SHP77 (cell line): ENCODE measurements at regions not wholly inside any gene's neighbourhood (a gene's known extent, or its start where the extent isn't known, plus 50 kb on each side); places are given as distances from the start of the nearest gene placed in this dataset.

ENCODE experiments used
- DNase-seq, 2 experiments: peaks; one replicate each; lab custom pipeline; 2025; lab: John Stamatoyannopoulos, UW

GRCh38 chr1:237999426-238000052, 108.8 kb upstream of the ZP4 start:
- DNase-seq, result no peak

DNA sequence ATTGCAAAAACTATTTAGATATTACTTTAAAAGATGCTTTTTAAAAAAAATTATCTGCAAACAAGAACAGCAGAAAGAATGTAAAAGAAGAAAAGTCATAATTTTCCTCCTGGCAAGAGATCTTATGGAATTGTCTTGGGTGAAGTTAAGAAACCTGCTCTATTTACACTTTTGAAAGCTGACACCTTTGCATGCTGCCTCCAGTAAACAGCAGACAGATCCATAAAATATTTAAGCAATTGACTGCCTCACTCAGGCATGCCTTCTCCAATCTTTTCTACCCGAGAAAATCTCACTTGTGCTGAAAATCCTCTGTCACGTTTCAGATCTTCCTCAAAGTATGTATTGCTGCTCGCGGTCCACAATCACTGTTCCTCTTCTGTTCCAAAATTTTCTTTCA, 107.9 kb upstream of the ZP4 start:
- DNase-seq, result no peak

- DNase-seq, result no peak
Observed at GRCh38 chr1:237983496-237983895, 92.8 kb upstream of the ZP4 start.

GRCh38 chr1:237981223-237981622, 90.5 kb upstream of the ZP4 start:
- DNase-seq, result no peak

- no peak for DNase-seq
Observed at GRCh38 chr1:237976331-237976730, 85.6 kb upstream of the ZP4 start.

GRCh38 chr1:237975903-237976302, 85.2 kb upstream of the ZP4 start:
- no peak for DNase-seq

- DNase-seq, result no peak
Observed at GRCh38 chr1:237975376-237975775, 84.7 kb upstream of the ZP4 start.

DNA sequence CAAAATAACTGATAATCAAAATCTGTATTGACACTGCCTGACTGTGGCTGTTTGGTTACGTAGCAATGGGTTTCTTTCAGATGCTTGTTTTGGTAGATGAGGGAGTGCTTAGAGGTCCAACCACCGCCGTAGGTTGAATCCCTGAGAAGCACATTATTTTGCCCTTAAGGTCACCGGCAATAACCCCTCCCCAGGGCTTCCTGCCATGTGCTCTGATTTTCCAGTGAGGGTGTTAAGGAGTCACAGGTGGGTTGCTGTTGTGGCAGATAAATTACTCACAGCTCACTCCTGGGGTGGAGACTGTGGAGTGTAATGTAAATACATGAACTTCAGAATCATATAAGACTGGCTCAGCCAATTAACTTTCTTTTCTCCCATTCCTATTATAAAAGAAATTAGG, 81.5 kb upstream of the ZP4 start:
- DNase-seq, result no peak

GRCh38 chr1:237962985-237963384, 72.3 kb upstream of the ZP4 start:
- DNase-seq, result no peak

DNA sequence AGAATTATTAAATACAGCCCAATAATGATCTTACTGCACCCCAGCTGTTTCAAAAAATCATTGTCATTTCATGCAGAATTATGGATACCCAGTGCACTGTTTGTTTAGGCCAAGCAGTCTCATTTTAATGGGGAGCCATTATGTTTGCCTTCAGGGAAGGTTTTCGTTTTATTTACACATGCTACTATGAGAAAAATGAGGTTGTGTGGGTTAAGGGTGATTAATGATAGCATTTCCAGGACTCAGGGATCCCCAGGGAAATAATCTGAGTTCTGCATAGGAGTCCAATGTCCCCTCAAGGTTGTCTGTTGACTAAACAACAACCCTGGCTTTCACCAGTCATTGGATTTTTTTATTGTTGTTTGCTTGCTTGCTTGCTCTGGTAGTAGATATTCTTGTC, 71.0 kb upstream of the ZP4 start:
- no peak for DNase-seq

- DNase-seq, result no peak
Observed at GRCh38 chr1:237959838-237960237, 69.1 kb upstream of the ZP4 start.

- no peak for DNase-seq
Observed at GRCh38 chr1:237953238-237953637, 62.5 kb upstream of the ZP4 start.
